ENCODE measurements at regions not wholly inside any gene's neighbourhood (a gene's known extent, or its start where the extent isn't known, plus 50 kb on each side); places are given as distances from the start of the nearest gene placed in this dataset.

DNA sequence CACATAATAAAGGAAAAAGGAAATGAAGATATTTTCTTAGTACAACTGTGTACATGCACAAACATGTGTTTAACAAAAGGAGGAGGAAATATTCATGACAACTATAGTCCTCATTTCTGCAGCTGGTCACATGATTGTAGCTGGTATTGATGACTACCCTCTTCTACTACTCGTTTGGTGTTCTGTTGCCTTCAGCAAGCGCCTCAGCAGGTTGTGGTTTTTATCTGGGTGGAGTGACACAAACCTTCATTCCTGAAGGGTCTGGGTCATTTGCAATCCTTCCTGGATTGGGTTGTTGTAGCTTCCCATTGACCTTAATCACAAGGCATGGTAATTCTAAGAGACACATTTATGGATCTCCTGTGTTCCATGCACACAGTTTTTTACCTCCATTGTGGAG, 1009.9 kb upstream of the USP15 start:
- TF ChIP-seq, protein P1, sequence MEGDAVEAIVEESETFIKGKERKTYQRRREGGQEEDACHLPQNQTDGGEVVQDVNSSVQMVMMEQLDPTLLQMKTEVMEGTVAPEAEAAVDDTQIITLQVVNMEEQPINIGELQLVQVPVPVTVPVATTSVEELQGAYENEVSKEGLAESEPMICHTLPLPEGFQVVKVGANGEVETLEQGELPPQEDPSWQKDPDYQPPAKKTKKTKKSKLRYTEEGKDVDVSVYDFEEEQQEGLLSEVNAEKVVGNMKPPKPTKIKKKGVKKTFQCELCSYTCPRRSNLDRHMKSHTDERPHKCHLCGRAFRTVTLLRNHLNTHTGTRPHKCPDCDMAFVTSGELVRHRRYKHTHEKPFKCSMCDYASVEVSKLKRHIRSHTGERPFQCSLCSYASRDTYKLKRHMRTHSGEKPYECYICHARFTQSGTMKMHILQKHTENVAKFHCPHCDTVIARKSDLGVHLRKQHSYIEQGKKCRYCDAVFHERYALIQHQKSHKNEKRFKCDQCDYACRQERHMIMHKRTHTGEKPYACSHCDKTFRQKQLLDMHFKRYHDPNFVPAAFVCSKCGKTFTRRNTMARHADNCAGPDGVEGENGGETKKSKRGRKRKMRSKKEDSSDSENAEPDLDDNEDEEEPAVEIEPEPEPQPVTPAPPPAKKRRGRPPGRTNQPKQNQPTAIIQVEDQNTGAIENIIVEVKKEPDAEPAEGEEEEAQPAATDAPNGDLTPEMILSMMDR (IDR thresholded peaks at IDR 0.05; ENCODE audit: insufficient read depth, low read length), result no peak
- TF ChIP-seq, protein P2, sequence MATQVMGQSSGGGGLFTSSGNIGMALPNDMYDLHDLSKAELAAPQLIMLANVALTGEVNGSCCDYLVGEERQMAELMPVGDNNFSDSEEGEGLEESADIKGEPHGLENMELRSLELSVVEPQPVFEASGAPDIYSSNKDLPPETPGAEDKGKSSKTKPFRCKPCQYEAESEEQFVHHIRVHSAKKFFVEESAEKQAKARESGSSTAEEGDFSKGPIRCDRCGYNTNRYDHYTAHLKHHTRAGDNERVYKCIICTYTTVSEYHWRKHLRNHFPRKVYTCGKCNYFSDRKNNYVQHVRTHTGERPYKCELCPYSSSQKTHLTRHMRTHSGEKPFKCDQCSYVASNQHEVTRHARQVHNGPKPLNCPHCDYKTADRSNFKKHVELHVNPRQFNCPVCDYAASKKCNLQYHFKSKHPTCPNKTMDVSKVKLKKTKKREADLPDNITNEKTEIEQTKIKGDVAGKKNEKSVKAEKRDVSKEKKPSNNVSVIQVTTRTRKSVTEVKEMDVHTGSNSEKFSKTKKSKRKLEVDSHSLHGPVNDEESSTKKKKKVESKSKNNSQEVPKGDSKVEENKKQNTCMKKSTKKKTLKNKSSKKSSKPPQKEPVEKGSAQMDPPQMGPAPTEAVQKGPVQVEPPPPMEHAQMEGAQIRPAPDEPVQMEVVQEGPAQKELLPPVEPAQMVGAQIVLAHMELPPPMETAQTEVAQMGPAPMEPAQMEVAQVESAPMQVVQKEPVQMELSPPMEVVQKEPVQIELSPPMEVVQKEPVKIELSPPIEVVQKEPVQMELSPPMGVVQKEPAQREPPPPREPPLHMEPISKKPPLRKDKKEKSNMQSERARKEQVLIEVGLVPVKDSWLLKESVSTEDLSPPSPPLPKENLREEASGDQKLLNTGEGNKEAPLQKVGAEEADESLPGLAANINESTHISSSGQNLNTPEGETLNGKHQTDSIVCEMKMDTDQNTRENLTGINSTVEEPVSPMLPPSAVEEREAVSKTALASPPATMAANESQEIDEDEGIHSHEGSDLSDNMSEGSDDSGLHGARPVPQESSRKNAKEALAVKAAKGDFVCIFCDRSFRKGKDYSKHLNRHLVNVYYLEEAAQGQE (IDR thresholded peaks at IDR 0.05; ENCODE audit: insufficient replicate concordance, low read depth), result no peak
